ENCODE measurements at regions not wholly inside any gene's neighbourhood (a gene's known extent, or its start where the extent isn't known, plus 50 kb on each side); places are given as distances from the start of the nearest gene placed in this dataset.

GRCh38 chr20:23201658-23202057 is 115.5 kb upstream of the CD93 start:
- Histone ChIP-seq H3K36me3 (no peaks in the 10 kb centered on the region), H3K27ac (no peak overlapping the region), H3K9me3 (no peaks in the 10 kb centered on the region), H3K4me1 (peaks cover 15 to 59% (median 34%) of the 10 kb centered on the region in 12 donors), H3K4me3 (no peak overlapping the region), H3K27me3 (no peaks in the 10 kb centered on the region)
- TF ChIP-seq CTCF (IDR thresholded peaks at IDR 0.05) (no peak), POLR2A (IDR thresholded peaks at IDR 0.05) (no peak)
- intact Hi-C loops (cut with DNase I), result loop anchor here in 5 of 10 donors (5.0 to 10.0 kb wide), 3 partner anchors 36 to 147 kb away; no protein-coding TSS in a partner anchor
- DNase-seq (no peak), ATAC-seq (no peak)
- 85 to 95% (median 91%) methylated on average over 6 of the region's 6 CpGs for WGBS, 4 donors

- TF ChIP-seq POLR2A (IDR thresholded peaks at IDR 0.05) (no peak), CTCF (IDR thresholded peaks at IDR 0.05) (peak; percentile 10 to 58 (median 40))
- Histone ChIP-seq H3K36me3 (no peaks in the 10 kb centered on the region), H3K9me3 (peaks cover 0 to 5% (median 0%) of the 10 kb centered on the region in 12 donors), H3K4me1 (peaks cover 9 to 52% (median 28%) of the 10 kb centered on the region in 12 donors), H3K4me3 (no peak overlapping the region), H3K27me3 (no peaks in the 10 kb centered on the region), H3K27ac (no peak overlapping the region)
- ATAC-seq (peak in 3 of 4 donors; percentile 33 to 53 (median 42)), DNase-seq (peak in 3 of 5 donors; percentile 49 to 58 (median 50))
- WGBS, 4 donors, result 49 to 53% (median 52%) methylated on average over 6 of the region's 6 CpGs; no CpG with 5 or more reads in 1 of the 4 donors
- intact Hi-C loops (cut with DNase I), result loop anchor here in 5 of 10 donors (5.0 to 10.0 kb wide), 3 partner anchors 36 to 146 kb away; no protein-coding TSS in a partner anchor
These were observed 114.8 kb upstream of the CD93 start for GRCh38 chr20:23200914-23201313.

- Histone ChIP-seq H3K4me1 (peaks cover 8 to 47% (median 24%) of the 10 kb centered on the region in 12 donors), H3K27ac (no peak overlapping the region), H3K4me3 (no peak overlapping the region), H3K9me3 (peaks cover 0 to 7% (median 0%) of the 10 kb centered on the region in 12 donors), H3K36me3 (no peaks in the 10 kb centered on the region), H3K27me3 (no peaks in the 10 kb centered on the region)
- DNase-seq (no peak), ATAC-seq (no peak)
- TF ChIP-seq CTCF (IDR thresholded peaks at IDR 0.05), result no peak
- TF ChIP-seq POLR2A (IDR thresholded peaks at IDR 0.05), result no peak
- intact Hi-C loops (cut with DNase I), result loop anchor here in 5 of 10 donors (5.0 to 10.0 kb wide), 3 partner anchors 37 to 146 kb away; no protein-coding TSS in a partner anchor
- WGBS, 4 donors, result 87 to 93% (median 91%) methylated on average over 11 to 12 of the region's 12 CpGs
These were observed 114.3 kb upstream of the CD93 start for GRCh38 chr20:23200413-23200812.

- Histone ChIP-seq H3K4me1 (peaks cover 5 to 38% (median 19%) of the 10 kb centered on the region in 12 donors), H3K9me3 (peaks cover 0 to 7% (median 0%) of the 10 kb centered on the region in 12 donors), H3K27me3 (no peaks in the 10 kb centered on the region), H3K27ac (no peak overlapping the region), H3K36me3 (no peaks in the 10 kb centered on the region), H3K4me3 (no peak overlapping the region)
- intact Hi-C loops (cut with DNase I), result loop anchor here in 1 of 10 donors (5.0 kb wide), 1 partner anchor 147 kb away; no protein-coding TSS in a partner anchor
- TF ChIP-seq POLR2A (IDR thresholded peaks at IDR 0.05) (no peak), CTCF (IDR thresholded peaks at IDR 0.05) (no peak)
- ATAC-seq (no peak), DNase-seq (no peak)
- 92 to 95% (median 93%) methylated on average over 3 of the region's 3 CpGs for WGBS, 4 donors
These were observed 113.2 kb upstream of the CD93 start for GRCh38 chr20:23199356-23199755.

Measured in heart left ventricle (tissue), 16 donors.